ENCODE measurements at regions not wholly inside any gene's neighbourhood (a gene's known extent, or its start where the extent isn't known, plus 50 kb on each side); places are given as distances from the start of the nearest gene placed in this dataset.

DNA sequence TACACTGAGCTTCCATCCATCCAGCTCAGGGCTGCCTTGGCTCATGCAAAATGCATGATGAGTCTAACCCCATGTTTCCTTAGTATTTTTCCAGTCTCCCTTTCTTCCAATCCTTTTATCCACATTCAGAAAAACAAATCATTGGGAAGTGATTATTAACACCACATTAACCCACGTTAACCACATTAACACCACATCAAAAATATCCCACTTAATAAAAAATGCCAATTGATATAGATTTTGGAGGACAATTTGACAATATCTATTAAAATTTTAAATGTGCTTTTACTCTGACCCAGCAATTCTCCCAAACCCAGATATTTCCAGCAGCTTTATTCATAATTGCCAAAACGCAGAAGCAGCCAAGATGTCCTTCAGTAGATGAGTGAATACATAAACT, 75.6 kb upstream of the SRD5A3 start:
- Histone ChIP-seq H4K20me1 (ENCODE audit: insufficient read depth, poor library complexity, severe bottlenecking) (no peaks in the 10 kb centered on the region), H3K9me2 (replicated peaks; ENCODE audit: insufficient read depth) (no peaks in the 10 kb centered on the region), H3K27ac (no peak overlapping the region), H3K79me2 (no peaks in the 10 kb centered on the region), H3K4me3 (no peak overlapping the region), H2AFZ (no peak overlapping the region), H3K36me3 (replicated peaks; ENCODE audit: insufficient read depth, low read depth) (no peaks in the 10 kb centered on the region), H3K4me1 (ENCODE audit: insufficient read depth) (no peaks in the 10 kb centered on the region), H3K27me3 (no peaks in the 10 kb centered on the region), H3K4me2 (no peak overlapping the region), H3K9me3 (ENCODE audit: low read depth) (no peaks in the 10 kb centered on the region)
- WGBS (ENCODE audit: low lambda C conversion rate, missing lambda C conversion rate): 81% methylated on average over 2 of the region's 2 CpGs
- DNase-seq (ENCODE audit: low spot score): no peak
- TF ChIP-seq EZH2 (IDR thresholded peaks at IDR 0.05; ENCODE audit: borderline replicate concordance) (no peak), EZH2phosphoT487 (IDR thresholded peaks at IDR 0.05; ENCODE audit: low read depth, severe bottlenecking, unreplicated experiment) (no peak)
- TF ChIP-seq, protein P1, sequence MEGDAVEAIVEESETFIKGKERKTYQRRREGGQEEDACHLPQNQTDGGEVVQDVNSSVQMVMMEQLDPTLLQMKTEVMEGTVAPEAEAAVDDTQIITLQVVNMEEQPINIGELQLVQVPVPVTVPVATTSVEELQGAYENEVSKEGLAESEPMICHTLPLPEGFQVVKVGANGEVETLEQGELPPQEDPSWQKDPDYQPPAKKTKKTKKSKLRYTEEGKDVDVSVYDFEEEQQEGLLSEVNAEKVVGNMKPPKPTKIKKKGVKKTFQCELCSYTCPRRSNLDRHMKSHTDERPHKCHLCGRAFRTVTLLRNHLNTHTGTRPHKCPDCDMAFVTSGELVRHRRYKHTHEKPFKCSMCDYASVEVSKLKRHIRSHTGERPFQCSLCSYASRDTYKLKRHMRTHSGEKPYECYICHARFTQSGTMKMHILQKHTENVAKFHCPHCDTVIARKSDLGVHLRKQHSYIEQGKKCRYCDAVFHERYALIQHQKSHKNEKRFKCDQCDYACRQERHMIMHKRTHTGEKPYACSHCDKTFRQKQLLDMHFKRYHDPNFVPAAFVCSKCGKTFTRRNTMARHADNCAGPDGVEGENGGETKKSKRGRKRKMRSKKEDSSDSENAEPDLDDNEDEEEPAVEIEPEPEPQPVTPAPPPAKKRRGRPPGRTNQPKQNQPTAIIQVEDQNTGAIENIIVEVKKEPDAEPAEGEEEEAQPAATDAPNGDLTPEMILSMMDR (IDR thresholded peaks at IDR 0.05; ENCODE audit: poor library complexity): no peak

DNA sequence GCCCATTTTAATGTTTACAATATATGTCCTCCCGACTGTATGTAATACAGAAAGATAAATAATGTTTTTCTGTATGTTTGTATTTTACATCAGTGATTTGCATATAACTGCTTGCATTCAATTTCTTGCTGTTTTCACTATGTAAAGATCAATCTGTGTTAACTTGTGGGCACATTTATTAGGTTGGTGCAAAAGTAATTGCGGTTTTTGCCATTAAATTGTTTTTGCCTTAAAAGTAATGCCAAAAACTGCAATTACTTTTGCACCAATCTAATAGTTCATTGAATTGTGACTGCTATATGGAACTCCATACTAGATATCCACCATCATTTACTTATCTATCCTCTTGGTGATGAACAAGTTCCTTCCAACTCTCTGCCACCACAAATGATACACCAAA, 73.9 kb upstream of the SRD5A3 start:
- no peaks in the 10 kb centered on the region for H3K27me3 ChIP-seq
- H4K20me1 ChIP-seq (ENCODE audit: insufficient read depth, poor library complexity, severe bottlenecking): no peaks in the 10 kb centered on the region
- no peak for DNase-seq (ENCODE audit: low spot score)
- no peak overlapping the region for H3K4me3 ChIP-seq
- no peaks in the 10 kb centered on the region for H3K36me3 ChIP-seq (replicated peaks; ENCODE audit: insufficient read depth, low read depth)
- no peaks in the 10 kb centered on the region for H3K9me2 ChIP-seq (replicated peaks; ENCODE audit: insufficient read depth)
- TF ChIP-seq, protein P1 (IDR thresholded peaks at IDR 0.05; ENCODE audit: poor library complexity): no peak
- TF ChIP-seq EZH2phosphoT487 (IDR thresholded peaks at IDR 0.05; ENCODE audit: low read depth, severe bottlenecking, unreplicated experiment) (no peak), EZH2 (IDR thresholded peaks at IDR 0.05; ENCODE audit: borderline replicate concordance) (no peak)
- H3K27ac ChIP-seq: no peak overlapping the region
- no peak overlapping the region for H2AFZ ChIP-seq
- H3K9me3 ChIP-seq (ENCODE audit: low read depth): no peaks in the 10 kb centered on the region
- H3K4me2 ChIP-seq: no peak overlapping the region
- H3K4me1 ChIP-seq (ENCODE audit: insufficient read depth): no peaks in the 10 kb centered on the region
- 81% methylated on average over 2 of the region's 2 CpGs for WGBS (ENCODE audit: low lambda C conversion rate, missing lambda C conversion rate)
- H3K79me2 ChIP-seq: no peaks in the 10 kb centered on the region

DNA sequence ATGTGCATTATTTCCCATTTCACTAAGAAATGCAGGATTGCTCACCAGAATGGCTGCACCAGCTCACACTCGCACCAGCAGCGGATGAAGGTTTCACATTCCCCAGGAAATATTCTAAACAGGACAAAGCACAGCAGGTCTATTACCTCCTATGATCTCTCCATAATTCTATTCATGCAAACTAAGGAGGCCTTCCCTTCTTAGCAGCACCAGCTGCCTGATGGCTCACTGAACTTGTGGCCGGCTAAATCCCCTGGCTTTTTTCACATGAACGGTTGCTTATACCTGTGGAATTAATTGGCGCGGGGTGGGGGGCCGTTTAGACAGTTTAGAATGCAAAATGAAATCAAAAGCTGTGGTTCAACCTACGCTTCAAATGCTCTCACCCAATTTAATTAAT, 73.5 kb upstream of the SRD5A3 start:
- Histone ChIP-seq H3K27me3 (no peaks in the 10 kb centered on the region), H2AFZ (no peak overlapping the region), H3K27ac (no peak overlapping the region), H3K4me1 (ENCODE audit: insufficient read depth) (no peaks in the 10 kb centered on the region), H3K9me3 (ENCODE audit: low read depth) (no peaks in the 10 kb centered on the region), H3K36me3 (replicated peaks; ENCODE audit: insufficient read depth, low read depth) (no peaks in the 10 kb centered on the region), H3K4me2 (no peak overlapping the region), H3K9me2 (replicated peaks; ENCODE audit: insufficient read depth) (no peaks in the 10 kb centered on the region), H3K4me3 (no peak overlapping the region), H4K20me1 (ENCODE audit: insufficient read depth, poor library complexity, severe bottlenecking) (no peaks in the 10 kb centered on the region), H3K79me2 (no peaks in the 10 kb centered on the region)
- DNase-seq (ENCODE audit: low spot score): no peak
- WGBS (ENCODE audit: low lambda C conversion rate, missing lambda C conversion rate): 89% methylated on average over 8 of the region's 8 CpGs
- TF ChIP-seq EZH2phosphoT487 (IDR thresholded peaks at IDR 0.05; ENCODE audit: low read depth, severe bottlenecking, unreplicated experiment) (no peak), EZH2 (IDR thresholded peaks at IDR 0.05; ENCODE audit: borderline replicate concordance) (no peak)
- TF ChIP-seq, protein P1 (IDR thresholded peaks at IDR 0.05; ENCODE audit: poor library complexity): no peak

DNA sequence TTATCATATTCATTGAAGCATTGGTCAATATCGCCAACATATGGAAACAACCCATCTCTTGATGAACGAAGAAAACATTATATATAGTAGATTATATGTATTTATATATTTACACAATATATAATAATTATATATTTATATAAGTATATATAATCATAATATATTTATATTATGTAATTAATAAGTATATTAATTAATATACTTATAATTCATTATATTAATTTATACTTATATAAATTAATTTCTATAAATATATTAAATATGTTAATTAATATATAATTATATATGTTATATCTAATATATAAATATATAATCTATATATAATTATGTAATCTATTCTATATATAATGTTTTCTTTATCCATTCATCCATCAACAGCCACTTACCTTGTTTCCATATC, 69.0 kb upstream of the SRD5A3 start:
- H2AFZ ChIP-seq: no peak overlapping the region
- H3K27ac ChIP-seq: no peak overlapping the region
- H3K4me1 ChIP-seq (ENCODE audit: insufficient read depth): no peaks in the 10 kb centered on the region
- H4K20me1 ChIP-seq (ENCODE audit: insufficient read depth, poor library complexity, severe bottlenecking): no peaks in the 10 kb centered on the region
- no peaks in the 10 kb centered on the region for H3K36me3 ChIP-seq (replicated peaks; ENCODE audit: insufficient read depth, low read depth)
- H3K27me3 ChIP-seq: no peaks in the 10 kb centered on the region
- TF ChIP-seq EZH2phosphoT487 (IDR thresholded peaks at IDR 0.05; ENCODE audit: low read depth, severe bottlenecking, unreplicated experiment) (no peak), EZH2 (IDR thresholded peaks at IDR 0.05; ENCODE audit: borderline replicate concordance) (no peak)
- TF ChIP-seq, protein P1 (IDR thresholded peaks at IDR 0.05; ENCODE audit: poor library complexity): no peak
- no peaks in the 10 kb centered on the region for H3K9me2 ChIP-seq (replicated peaks; ENCODE audit: insufficient read depth)
- no peak overlapping the region for H3K4me2 ChIP-seq
- DNase-seq (ENCODE audit: low spot score): no peak
- no peaks in the 10 kb centered on the region for H3K9me3 ChIP-seq (ENCODE audit: low read depth)
- 98% methylated on average over 2 of the region's 2 CpGs for WGBS (ENCODE audit: low lambda C conversion rate, missing lambda C conversion rate)
- no peaks in the 10 kb centered on the region for H3K79me2 ChIP-seq
- no peak overlapping the region for H3K4me3 ChIP-seq

Data from hepatocyte (in vitro differentiated cells).